Fibroblast of the aortic adventitia (primary cell): ENCODE measurements at regions not wholly inside any gene's neighbourhood (a gene's known extent, or its start where the extent isn't known, plus 50 kb on each side); places are given as distances from the start of the nearest gene placed in this dataset.
"Not testable (repeated sequence)": the region's sequence is repeated elsewhere in the genome, so short reads cannot be mapped to it uniquely, and the experiment has no call there.

ENCODE experiments used
- DNase-seq: peaks from one replicate; pipeline ENCODE4 v3.0.0-alpha.2; 2010; ENCODE audit warnings: low read depth
- H3K4me3 ChIP-seq: 2 replicates; pipeline ENCODE4 v1.5.1; 2011; ENCODE audit warnings: low read depth, mild to moderate bottlenecking, control low read depth, low read length, moderate library complexity
- CTCF ChIP-seq: IDR thresholded peaks from 2 replicates; pipeline ENCODE4 v1.5.1; 2011; ENCODE audit warnings: mild to moderate bottlenecking, low read length, control low read depth, inconsistent platforms; ENCODE audit not compliant: insufficient read depth

- no peak for TF ChIP-seq CTCF
- H3K4me3 ChIP-seq = no peak overlapping the region
- DNase-seq = no peak
Observed at GRCh38 chr12:18823461-18823860, 85.5 kb downstream of the CAPZA3 start.

GRCh38 chr12:18824287-18824686 is 86.4 kb downstream of the CAPZA3 start:
- TF ChIP-seq CTCF = no peak
- no peak for DNase-seq
- no peak overlapping the region for H3K4me3 ChIP-seq

DNA sequence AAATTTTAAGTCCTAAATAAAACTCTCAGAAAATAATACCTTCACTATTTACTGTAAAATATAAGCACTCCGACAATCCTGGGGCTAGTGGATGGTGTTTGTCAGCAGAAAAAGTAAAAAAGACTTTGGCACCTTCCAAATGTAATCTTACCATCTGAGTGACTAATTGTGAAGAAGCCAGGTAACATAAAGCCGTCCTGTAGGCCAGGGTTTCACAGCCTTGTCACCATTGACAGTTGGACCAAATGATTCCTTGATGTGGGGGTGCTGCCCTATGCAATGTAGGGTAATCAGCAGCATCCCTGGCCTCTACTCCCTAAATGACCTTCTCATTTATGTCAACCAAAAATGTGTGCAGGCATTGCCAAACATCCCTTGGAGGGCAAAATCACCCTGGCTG is 87.2 kb downstream of the CAPZA3 start:
- no peak overlapping the region for H3K4me3 ChIP-seq
- no peak for TF ChIP-seq CTCF
- no peak for DNase-seq

GRCh38 chr12:18827913-18828312 is 90.0 kb downstream of the CAPZA3 start:
- no peak overlapping the region for H3K4me3 ChIP-seq
- no peak for TF ChIP-seq CTCF
- DNase-seq = no peak

DNA sequence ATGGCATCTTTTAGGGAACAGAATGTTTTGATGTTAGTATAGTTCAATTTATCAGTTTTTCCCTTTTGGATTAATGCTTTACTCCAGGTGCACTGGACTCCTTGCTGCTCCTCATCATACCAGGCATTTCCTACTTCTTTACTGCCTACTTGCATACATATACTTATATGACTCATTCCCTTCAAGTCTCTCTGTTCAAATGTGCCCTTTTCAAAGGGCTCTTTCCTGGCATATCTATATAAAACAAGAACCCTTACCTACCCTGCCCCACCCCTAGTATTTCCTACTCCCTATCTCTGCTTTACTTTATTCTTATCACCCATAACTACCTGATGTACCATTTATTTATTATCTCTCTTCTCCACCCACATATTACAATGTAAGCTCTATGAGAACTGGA is 90.6 kb downstream of the CAPZA3 start:
- TF ChIP-seq CTCF = no peak
- DNase-seq = no peak
- no peak overlapping the region for H3K4me3 ChIP-seq

DNA sequence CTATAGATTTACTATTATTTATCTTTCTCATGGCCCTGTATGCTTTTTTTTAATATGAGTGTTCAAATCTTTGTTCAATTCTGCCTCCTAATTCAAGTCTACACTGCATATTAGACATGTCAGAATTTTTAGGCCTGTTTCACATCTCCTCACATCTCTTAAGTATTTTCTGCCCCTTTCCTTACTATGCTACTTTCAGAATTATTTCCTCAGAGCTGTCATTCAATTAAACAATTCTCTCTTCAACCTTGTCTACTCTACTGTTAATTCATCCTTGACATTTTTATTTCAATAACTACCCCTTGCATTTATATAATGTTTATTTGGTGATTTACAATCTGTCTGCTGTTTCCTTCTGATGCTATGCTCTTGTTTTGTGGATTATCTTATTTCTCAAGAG is 91.1 kb downstream of the CAPZA3 start:
- no peak for TF ChIP-seq CTCF
- no peak for DNase-seq
- H3K4me3 ChIP-seq = no peak overlapping the region

DNA sequence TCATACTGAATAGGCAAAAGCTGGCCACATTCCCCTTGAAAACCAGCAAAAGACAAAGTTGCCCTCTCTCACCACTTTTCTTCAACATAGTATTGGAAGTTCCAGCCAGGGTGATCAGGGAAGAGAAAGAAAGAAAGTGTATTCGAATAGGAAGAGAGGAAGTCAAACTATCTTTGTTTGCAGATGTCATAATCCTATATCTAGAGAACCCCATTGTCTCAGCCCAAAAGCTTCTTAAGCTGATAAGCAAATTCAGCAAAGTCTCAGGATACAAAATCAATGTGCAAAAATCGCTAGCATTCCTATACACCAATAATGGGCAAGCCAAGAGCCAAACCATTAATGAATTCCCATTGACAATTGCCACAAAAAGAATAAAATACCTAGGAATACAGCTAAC is 95.0 kb downstream of the CAPZA3 start:
- not testable (repeated sequence) for H3K4me3 ChIP-seq, DNase-seq
